ENCODE measurements at regions not wholly inside any gene's neighbourhood (a gene's known extent, or its start where the extent isn't known, plus 50 kb on each side); places are given as distances from the start of the nearest gene placed in this dataset.
"Not testable (repeated sequence)": the region's sequence is repeated elsewhere in the genome, so short reads cannot be mapped to it uniquely, and the experiment has no call there.

GRCh38 chr17:20700528-20700927 lies 121.0 kb downstream of the CDRT15L2 start:
- not testable (repeated sequence) for TF ChIP-seq CTCF (IDR thresholded peaks at IDR 0.05; ENCODE audit: low read length); EZH2phosphoT487 (IDR thresholded peaks at IDR 0.05; ENCODE audit: low read length); EZH2 (optimal IDR thresholded peaks at IDR 0.05; ENCODE audit: low read depth, low read length)

Data from MM.1S (cell line).